Liver (tissue), 8 donors: ENCODE measurements at regions not wholly inside any gene's neighbourhood (a gene's known extent, or its start where the extent isn't known, plus 50 kb on each side); places are given as distances from the start of the nearest gene placed in this dataset.

Experiments used
- DNase-seq: peaks from one replicate; pipeline ENCODE4 v3.0.0-alpha.2; 2017; ENCODE audit warnings: low spot score
- H3K27ac ChIP-seq, 2 donors: one replicate each; pipeline ENCODE4 v1.7.0; 2013; ENCODE audit warnings: inconsistent platforms in 2 of 2, low read length in 2 of 2, control low read depth in 1 of 2, low read depth in 1 of 2, mild to moderate bottlenecking in 1 of 2
- H3K27me3 ChIP-seq, 4 donors: one replicate each; pipeline versions ENCODE4 v1.6.1 to v1.7.0; 2013; ENCODE audit warnings: low read length in 3 of 4, inconsistent platforms in 1 of 4, mild to moderate bottlenecking in 1 of 4, moderate library complexity in 1 of 4; ENCODE audit not compliant: control insufficient read depth in 4 of 4, insufficient read depth in 4 of 4
- H3K36me3 ChIP-seq, 4 donors: one replicate each; pipeline versions ENCODE4 v1.6.1 to v1.7.0; 2013; ENCODE audit warnings: low read length in 3 of 4, mild to moderate bottlenecking in 3 of 4, low read depth in 1 of 4, moderate library complexity in 1 of 4; ENCODE audit not compliant: control insufficient read depth in 4 of 4, insufficient read depth in 3 of 4
- H3K4me1 ChIP-seq, 4 donors: one replicate each; pipeline versions ENCODE4 v1.6.1 to v1.7.0; 2013; ENCODE audit warnings: low read length in 3 of 4, mild to moderate bottlenecking in 3 of 4, moderate library complexity in 1 of 4; ENCODE audit not compliant: control insufficient read depth in 4 of 4, insufficient read depth in 4 of 4
- H3K4me3 ChIP-seq, 3 donors: one replicate each; pipeline versions ENCODE4 v1.6.1 to v1.7.0; 2013; ENCODE audit warnings: low read length in 3 of 3, control low read depth in 1 of 3, low read depth in 1 of 3, mild to moderate bottlenecking in 1 of 3
- H3K9ac ChIP-seq, 2 donors: one replicate each; pipeline ENCODE4 v1.7.0; 2013; ENCODE audit warnings: low read length in 2 of 2, mild to moderate bottlenecking in 2 of 2, moderate library complexity in 2 of 2, control low read depth in 1 of 2, low read depth in 1 of 2
- H3K9me3 ChIP-seq, 4 donors: one replicate each; pipeline versions ENCODE4 v1.6.1 to v1.7.0; 2013; ENCODE audit warnings: low read length in 3 of 4; ENCODE audit not compliant: control insufficient read depth in 4 of 4
- EGR1 ChIP-seq, 2 donors: IDR thresholded peaks; 2 replicates each; pipeline ENCODE4 v1.6.1; 2016 to 2018; ENCODE audit warnings: antibody characterized with exemption in 2 of 2, low read depth in 2 of 2
- FOXA1 ChIP-seq: IDR thresholded peaks from 2 replicates; pipeline ENCODE4 v1.6.1; 2016; ENCODE audit warnings: antibody characterized with exemption
- FOXA2 ChIP-seq: IDR thresholded peaks from 2 replicates; pipeline ENCODE4 v1.6.1; 2016; ENCODE audit warnings: antibody characterized with exemption
- GABPA ChIP-seq, 2 donors: IDR thresholded peaks in 1 of 2; conservative IDR thresholded peaks in 1 of 2; 2 replicates each; pipeline ENCODE4 v1.6.1; 2016; ENCODE audit warnings: antibody characterized with exemption in 2 of 2, mild to moderate bottlenecking in 1 of 2, moderate library complexity in 1 of 2
- HNF4A ChIP-seq, 2 donors: conservative IDR thresholded peaks; 2 replicates each; pipeline ENCODE4 v1.6.1; 2016; ENCODE audit warnings: antibody characterized with exemption in 2 of 2, mild to moderate bottlenecking in 2 of 2
- HNF4G ChIP-seq: IDR thresholded peaks from 2 replicates; pipeline ENCODE4 v1.6.1; 2016; ENCODE audit warnings: antibody characterized with exemption
- JUND ChIP-seq, 2 donors: IDR thresholded peaks; 2 replicates each; pipeline ENCODE4 v1.6.1; 2016; ENCODE audit warnings: antibody characterized with exemption in 2 of 2
- NR2F2 ChIP-seq: IDR thresholded peaks from 2 replicates; pipeline ENCODE4 v1.6.1; 2016; ENCODE audit warnings: antibody characterized with exemption
- RAD21 ChIP-seq, 2 donors: IDR thresholded peaks; 2 replicates each; pipeline ENCODE4 v1.6.1; 2016; ENCODE audit warnings: antibody characterized with exemption in 2 of 2, mild to moderate bottlenecking in 2 of 2
- RXRA ChIP-seq, 2 donors: IDR thresholded peaks; 2 replicates each; pipeline ENCODE4 v1.6.1; 2017 to 2018; ENCODE audit warnings: antibody characterized with exemption in 2 of 2, mild to moderate bottlenecking in 1 of 2
- SP1 ChIP-seq: IDR thresholded peaks from 2 replicates; pipeline ENCODE4 v1.6.1; 2018; ENCODE audit warnings: antibody characterized with exemption, mild to moderate bottlenecking
- TAF1 ChIP-seq: conservative IDR thresholded peaks from 2 replicates; pipeline ENCODE4 v1.6.1; 2016; ENCODE audit warnings: antibody characterized with exemption, mild to moderate bottlenecking
- YY1 ChIP-seq: IDR thresholded peaks from 2 replicates; pipeline ENCODE4 v1.6.1; 2016; ENCODE audit warnings: antibody characterized with exemption, mild to moderate bottlenecking
- WGBS: extraction: QIAGEN DNeasy Blood & Tissue Kit; methylation state at CpG from one replicate; pipeline ENCODE4 v1.1.7; 2013; 5-methylcytosine and 5-hydroxymethylcytosine counted together
- TF ChIP-seq, protein P1 (sequence below): IDR thresholded peaks from 2 replicates; pipeline ENCODE4 v1.6.1; 2016; ENCODE audit warnings: antibody characterized with exemption
- TF ChIP-seq, protein P2 (sequence below): IDR thresholded peaks from 2 replicates; pipeline ENCODE4 v1.6.1; 2016; ENCODE audit warnings: antibody characterized with exemption
- TF ChIP-seq, protein P3 (sequence below): IDR thresholded peaks from 2 replicates; pipeline ENCODE4 v1.6.1; 2016; ENCODE audit warnings: antibody characterized with exemption
- TF ChIP-seq, protein P4 (sequence below): IDR thresholded peaks from 2 replicates; pipeline ENCODE4 v1.6.1; 2016; ENCODE audit warnings: antibody characterized with exemption, mild to moderate bottlenecking
- TF ChIP-seq, protein P5 (sequence below): fragments of 150-350 bp; IDR thresholded peaks from 2 replicates; pipeline ENCODE4 v1.5.1; 2017; ENCODE audit warnings: improper control_type of control experiment, low read depth, low read length; ENCODE audit not compliant: missing input control
- donor health status: healthy.
- donor health status: healthy.
- donor health status: healthy.
- donor health status: healthy.
- donor health status: healthy.

DNA sequence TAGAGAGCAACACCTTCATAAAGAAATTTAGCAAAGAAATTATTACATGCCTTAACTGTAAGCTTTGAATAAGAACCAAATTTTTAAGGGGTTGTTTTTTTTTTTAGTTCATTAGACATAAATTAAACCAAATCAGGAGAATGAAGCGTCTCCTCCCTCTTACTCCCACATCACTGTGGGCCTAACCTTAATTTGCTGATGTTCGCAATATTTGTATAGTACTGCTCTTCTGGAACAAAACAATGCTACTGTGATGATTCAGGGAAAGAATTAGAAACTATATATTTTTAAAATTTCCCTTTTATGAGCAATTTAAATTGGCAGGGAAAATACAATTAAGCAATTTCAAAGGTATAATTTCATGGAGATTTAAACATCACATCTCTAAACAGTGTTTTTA is 275.0 kb upstream of the C9orf72 start:
- WGBS: 66% methylated on average over 2 of the region's 2 CpGs
- H3K36me3 ChIP-seq: no peaks in the 10 kb centered on the region
- no peaks in the 10 kb centered on the region for H3K9me3 ChIP-seq
- H3K4me3 ChIP-seq: no peak overlapping the region
- peaks cover 6 to 45% (median 23%) of the 10 kb centered on the region in 4 donors for H3K4me1 ChIP-seq
- DNase-seq: no peak
- no peaks in the 10 kb centered on the region for H3K27me3 ChIP-seq
- no peak overlapping the region for H3K27ac ChIP-seq
- no peak overlapping the region for H3K9ac ChIP-seq
- TF ChIP-seq, protein P1, sequence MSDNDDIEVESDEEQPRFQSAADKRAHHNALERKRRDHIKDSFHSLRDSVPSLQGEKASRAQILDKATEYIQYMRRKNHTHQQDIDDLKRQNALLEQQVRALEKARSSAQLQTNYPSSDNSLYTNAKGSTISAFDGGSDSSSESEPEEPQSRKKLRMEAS: no peak
- TF ChIP-seq FOXA1 (no peak), NR2F2 (no peak), JUND (IDR thresholded peaks at IDR 0.05) (no peak), YY1 (no peak), RXRA (IDR thresholded peaks at IDR 0.05) (no peak), RAD21 (IDR thresholded peaks at IDR 0.05) (no peak), EGR1 (IDR thresholded peaks at IDR 0.05; ENCODE audit: low read depth in 2 of 2) (no peak), HNF4A (conservative IDR thresholded peaks at IDR 0.05) (no peak), GABPA (IDR thresholded peaks at IDR 0.05 in 1 of 2, conservative IDR thresholded peaks at IDR 0.05 in 1 of 2) (no peak), FOXA2 (no peak), SP1 (no peak), TAF1 (no peak), HNF4G (no peak)
- TF ChIP-seq, protein P2, sequence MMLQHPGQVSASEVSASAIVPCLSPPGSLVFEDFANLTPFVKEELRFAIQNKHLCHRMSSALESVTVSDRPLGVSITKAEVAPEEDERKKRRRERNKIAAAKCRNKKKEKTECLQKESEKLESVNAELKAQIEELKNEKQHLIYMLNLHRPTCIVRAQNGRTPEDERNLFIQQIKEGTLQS: no peak
- TF ChIP-seq, protein P3, sequence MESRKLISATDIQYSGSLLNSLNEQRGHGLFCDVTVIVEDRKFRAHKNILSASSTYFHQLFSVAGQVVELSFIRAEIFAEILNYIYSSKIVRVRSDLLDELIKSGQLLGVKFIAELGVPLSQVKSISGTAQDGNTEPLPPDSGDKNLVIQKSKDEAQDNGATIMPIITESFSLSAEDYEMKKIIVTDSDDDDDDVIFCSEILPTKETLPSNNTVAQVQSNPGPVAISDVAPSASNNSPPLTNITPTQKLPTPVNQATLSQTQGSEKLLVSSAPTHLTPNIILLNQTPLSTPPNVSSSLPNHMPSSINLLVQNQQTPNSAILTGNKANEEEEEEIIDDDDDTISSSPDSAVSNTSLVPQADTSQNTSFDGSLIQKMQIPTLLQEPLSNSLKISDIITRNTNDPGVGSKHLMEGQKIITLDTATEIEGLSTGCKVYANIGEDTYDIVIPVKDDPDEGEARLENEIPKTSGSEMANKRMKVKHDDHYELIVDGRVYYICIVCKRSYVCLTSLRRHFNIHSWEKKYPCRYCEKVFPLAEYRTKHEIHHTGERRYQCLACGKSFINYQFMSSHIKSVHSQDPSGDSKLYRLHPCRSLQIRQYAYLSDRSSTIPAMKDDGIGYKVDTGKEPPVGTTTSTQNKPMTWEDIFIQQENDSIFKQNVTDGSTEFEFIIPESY: no peak
- TF ChIP-seq, protein P4, sequence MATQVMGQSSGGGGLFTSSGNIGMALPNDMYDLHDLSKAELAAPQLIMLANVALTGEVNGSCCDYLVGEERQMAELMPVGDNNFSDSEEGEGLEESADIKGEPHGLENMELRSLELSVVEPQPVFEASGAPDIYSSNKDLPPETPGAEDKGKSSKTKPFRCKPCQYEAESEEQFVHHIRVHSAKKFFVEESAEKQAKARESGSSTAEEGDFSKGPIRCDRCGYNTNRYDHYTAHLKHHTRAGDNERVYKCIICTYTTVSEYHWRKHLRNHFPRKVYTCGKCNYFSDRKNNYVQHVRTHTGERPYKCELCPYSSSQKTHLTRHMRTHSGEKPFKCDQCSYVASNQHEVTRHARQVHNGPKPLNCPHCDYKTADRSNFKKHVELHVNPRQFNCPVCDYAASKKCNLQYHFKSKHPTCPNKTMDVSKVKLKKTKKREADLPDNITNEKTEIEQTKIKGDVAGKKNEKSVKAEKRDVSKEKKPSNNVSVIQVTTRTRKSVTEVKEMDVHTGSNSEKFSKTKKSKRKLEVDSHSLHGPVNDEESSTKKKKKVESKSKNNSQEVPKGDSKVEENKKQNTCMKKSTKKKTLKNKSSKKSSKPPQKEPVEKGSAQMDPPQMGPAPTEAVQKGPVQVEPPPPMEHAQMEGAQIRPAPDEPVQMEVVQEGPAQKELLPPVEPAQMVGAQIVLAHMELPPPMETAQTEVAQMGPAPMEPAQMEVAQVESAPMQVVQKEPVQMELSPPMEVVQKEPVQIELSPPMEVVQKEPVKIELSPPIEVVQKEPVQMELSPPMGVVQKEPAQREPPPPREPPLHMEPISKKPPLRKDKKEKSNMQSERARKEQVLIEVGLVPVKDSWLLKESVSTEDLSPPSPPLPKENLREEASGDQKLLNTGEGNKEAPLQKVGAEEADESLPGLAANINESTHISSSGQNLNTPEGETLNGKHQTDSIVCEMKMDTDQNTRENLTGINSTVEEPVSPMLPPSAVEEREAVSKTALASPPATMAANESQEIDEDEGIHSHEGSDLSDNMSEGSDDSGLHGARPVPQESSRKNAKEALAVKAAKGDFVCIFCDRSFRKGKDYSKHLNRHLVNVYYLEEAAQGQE: no peak
- TF ChIP-seq, protein P5, sequence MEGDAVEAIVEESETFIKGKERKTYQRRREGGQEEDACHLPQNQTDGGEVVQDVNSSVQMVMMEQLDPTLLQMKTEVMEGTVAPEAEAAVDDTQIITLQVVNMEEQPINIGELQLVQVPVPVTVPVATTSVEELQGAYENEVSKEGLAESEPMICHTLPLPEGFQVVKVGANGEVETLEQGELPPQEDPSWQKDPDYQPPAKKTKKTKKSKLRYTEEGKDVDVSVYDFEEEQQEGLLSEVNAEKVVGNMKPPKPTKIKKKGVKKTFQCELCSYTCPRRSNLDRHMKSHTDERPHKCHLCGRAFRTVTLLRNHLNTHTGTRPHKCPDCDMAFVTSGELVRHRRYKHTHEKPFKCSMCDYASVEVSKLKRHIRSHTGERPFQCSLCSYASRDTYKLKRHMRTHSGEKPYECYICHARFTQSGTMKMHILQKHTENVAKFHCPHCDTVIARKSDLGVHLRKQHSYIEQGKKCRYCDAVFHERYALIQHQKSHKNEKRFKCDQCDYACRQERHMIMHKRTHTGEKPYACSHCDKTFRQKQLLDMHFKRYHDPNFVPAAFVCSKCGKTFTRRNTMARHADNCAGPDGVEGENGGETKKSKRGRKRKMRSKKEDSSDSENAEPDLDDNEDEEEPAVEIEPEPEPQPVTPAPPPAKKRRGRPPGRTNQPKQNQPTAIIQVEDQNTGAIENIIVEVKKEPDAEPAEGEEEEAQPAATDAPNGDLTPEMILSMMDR: no peak
